HG03571 (cell line): ENCODE measurements at regions not wholly inside any gene's neighbourhood (a gene's known extent, or its start where the extent isn't known, plus 50 kb on each side); places are given as distances from the start of the nearest gene placed in this dataset.
"Not testable (repeated sequence)": the region's sequence is repeated elsewhere in the genome, so short reads cannot be mapped to it uniquely, and the experiment has no call there.

Experiments used
- ATAC-seq: cut with Tn5 transposase; IDR thresholded peaks from one replicate; pipeline ENCODE4 v1.9.1; 2021; ENCODE audit not compliant: unreplicated experiment

DNA sequence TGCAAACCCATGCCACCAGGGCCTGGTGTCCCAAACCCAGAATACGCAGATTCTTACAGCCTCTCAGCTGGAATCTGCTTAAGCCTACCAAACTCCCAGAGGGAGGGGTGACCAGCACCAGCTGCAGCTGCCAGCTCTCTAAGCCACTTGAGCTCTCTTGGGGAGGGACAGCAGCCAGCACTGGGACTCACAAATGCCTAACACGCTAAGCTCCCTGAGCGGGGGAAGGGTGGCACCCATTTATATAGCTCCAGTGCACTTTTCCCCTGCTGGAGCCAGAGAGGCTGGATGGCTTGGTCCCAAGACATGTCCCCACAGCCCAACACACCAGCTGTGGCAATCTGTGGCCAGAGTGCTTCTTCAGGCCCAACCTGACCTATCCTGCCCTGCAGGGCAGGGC lies 326.8 kb upstream of the NRG3 start:
- no peak for ATAC-seq

DNA sequence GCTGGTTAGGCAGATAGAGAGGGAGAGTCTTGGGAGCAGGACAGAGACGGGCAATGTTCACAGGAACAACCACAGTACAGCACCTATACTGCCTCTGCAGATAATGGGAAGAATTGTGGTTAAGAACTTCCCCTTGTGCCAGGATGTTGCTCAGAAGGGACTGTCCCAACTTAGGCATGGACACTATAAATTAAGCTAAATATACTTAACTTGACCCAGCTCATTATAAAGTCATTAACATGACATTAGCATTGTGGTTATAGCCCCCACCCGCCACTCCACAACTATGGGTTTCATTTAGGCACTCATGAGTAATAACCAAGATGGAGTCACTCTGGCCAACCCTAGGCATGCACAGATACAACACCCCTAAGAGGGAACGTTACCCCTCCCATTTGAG lies 310.9 kb upstream of the NRG3 start:
- ATAC-seq, result no peak

DNA sequence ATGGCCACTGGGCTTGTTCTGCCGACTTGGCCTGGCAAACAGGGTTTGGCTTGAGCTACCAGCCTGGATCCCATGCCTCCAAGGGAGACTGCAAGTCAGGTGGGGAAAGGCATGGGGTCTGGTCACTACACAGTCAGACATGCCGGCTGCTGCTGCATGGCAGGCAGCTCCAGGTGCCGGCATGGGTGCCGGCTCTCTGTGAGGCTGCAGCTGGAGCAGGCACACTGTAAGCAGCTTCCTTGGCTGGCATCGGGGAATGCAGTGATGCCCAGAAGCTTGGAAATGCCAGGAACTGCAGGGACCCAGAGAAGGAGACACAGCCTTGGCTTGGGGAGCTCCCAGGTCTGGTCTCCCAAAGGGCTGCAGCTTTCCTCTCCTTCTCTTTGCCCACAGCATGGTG lies 305.5 kb upstream of the NRG3 start:
- no peak for ATAC-seq

DNA sequence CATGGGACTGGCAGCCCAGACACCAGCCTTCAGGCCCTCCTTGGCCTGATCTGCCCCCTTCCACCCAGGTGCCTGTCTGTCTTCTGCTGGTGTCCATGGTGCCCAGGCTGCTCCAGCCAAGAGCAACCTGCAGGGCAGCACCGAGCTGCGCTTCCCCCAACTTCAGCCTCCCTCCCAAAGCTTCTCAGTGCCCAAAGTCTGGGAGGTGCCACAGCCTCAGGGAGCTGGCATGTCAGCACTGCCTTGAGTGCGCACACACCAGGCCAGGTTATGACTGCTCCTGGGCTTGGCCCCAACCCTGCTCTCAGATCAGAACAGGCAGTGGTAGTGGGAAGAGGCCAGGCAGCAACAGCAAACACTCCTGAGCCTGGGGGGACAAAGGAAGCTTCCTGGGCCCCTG lies 304.6 kb upstream of the NRG3 start:
- no peak for ATAC-seq

DNA sequence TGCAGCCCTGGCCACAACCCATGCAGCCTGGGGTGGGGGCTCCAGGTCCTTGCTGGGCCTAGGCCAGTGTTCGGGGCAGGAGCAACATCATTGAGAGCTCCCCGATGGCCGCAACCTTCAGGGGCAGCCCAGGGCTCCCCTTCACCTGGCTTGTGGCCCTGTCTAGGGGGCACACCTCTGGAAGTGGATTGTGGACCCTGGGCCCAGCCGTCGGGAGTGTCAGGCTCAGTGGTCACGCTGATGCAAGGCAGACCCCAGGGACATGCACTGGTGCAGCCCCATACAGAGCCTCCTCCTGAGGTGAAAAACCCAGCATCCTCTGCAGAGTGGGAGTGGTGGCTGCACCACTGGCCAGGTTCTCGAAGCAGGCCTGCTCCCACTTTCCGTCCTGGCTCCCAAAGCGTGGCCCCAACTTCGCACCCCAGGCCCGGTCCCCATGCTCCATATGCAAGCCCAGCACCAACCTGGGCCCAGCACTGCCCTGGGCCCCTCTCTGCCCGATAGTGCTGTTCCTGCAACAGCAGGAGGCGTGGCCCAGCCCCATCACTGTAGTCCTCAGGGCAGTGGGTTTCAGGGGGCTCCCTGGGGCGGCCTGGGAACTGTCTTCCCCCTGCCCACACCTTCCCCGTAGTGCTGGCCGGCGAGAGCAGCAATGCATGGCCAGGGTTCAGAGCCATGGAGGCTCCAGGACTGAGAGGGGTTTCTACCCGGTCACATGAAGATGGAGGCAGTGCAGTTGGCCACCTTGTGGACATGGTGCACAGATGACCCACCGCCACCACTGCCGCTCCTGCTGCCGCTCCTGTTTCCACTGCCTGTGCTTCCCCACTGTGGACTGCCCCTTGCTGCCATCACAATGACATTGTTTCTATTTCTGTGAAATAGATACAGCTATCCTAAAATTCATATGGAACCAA lies 303.9 kb upstream of the NRG3 start:
- no peak for ATAC-seq

DNA sequence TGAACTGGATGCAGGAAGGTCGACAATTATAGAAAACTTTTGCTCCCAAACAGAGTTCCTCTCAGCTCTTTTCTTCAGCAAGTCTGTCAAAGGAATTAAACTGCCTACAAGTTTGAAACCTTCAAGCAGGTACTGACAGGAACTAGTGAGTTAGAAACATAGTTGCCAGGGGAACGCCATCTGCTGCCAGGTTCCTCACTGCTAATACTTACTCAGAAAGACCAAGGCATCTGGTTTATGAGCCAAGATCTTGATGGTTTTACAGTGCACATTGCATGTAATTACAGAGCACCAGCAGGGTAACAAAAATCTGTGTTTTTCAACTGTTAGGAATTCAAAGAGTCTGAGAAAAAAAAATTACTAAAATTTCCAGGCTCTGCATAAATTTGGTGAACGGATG lies 300.0 kb upstream of the NRG3 start:
- no peak for ATAC-seq

DNA sequence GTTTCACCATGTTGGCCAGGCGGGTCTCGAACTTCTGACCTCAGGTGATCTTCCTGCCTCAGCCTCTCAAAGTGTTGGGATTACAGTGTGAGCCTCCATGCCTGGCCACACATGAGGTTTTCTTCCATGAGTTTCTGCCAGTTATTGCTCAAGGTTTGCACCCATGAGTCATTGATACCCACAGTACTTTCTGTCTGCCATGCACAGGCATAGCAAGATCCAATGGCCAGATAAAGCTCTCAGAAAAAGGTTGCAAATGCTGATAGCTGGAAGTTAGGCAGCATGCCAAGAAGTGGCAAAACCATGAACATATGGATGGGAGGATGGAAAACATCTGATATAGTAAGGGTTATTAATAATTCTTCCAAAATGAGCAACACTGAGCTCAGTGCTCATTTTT lies 298.7 kb upstream of the NRG3 start:
- no peak for ATAC-seq

DNA sequence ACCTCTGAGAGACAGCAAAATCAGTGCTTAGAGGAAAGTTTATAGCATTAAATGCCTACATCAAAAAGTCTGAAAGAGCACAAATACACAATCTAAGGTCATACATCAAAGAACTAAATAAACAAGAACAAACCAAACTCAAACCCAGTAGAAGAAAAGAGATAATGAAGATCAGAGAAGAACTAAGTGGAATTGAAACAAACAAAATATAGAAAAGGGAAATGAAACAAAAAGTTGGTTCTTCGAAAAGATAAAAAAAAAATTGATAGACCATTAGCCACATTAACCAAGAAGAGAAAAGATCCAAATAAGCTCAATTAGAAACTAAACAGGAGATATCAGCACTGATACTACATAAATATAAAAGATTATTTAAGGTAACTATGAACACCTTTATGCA lies 280.0 kb upstream of the NRG3 start:
- no peak for ATAC-seq

DNA sequence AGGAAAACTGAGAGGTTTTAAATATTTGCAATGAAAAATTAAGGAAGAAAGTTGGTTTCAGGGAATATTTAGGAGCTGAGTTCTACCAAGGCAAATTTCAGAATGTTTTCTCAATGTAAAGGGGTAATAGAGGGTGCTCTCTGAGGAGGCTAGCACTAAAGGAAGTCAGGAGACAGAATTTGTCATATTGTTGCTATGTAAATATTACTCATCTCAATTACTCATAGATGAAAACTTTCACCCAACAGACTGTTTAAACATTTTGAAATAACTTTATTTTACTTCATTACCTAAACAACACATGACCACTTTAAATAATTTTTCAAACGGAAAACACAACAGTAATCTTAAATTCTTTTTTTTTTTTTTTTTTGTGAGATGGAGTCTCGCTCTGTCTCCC lies 274.8 kb upstream of the NRG3 start:
- ATAC-seq, result no peak

DNA sequence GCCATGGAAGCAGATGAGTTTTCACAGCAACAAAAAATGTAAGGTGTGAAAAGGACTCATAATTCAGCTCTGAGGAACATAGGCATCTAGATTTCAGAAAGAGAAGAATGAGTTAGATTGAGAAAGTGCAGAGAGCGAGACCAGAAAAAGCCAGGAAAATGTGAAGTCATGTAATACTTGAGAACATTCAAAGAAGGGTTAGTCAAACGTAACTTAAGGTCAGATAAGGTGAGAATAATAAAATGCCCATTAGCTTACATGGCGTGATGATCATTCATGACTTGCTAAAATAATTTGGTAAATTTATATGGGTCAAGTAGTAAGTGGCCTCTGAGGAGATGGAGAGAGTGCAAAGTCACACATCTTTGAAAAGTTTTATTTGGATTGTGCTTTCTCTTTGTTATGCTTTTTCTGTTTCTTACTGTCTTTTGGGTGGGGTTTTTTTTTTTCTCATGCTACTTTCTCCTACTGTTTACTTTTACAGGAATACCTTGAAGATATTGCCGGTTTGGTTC lies 271.8 kb upstream of the NRG3 start:
- no peak for ATAC-seq

DNA sequence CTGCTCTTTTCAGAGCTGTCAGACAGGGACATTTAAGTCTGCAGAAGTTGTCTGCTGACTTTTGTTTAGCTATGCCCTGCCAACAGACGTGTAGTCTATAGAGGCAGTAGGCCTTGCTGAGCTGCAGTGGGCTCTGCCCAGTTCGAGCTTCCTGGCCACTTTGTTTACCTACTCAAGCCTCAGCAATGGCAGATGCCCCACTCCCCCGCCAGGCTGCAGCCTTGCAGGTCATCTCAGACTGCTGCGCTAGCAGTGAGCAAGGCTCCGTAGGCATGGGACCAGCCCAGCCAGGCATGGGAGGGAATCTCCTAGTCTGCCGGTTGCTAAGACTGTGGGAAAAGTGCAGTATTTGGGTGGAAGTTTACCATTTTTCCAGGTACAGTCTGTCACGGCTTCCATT lies 230.5 kb upstream of the NRG3 start:
- ATAC-seq, result not testable (repeated sequence)

DNA sequence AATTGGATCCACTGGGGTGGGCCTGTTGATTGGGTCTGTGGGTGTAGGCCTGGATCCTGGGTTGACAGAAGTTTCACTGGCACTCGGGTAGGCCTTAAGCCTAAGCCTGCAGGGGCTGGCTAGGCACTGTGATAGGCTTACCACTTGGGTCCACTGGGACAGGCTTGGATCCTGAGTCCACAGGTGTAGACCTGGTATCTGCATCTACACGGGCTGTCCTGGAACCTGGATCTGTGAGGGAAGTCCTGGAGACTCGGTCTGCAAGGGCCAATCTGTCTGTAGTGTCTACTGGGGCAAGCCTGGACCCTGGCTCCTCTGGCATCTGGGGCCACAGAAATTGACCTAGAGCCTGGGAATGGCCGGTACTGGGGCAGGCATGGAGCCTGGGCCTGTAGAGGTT lies 219.0 kb upstream of the NRG3 start:
- ATAC-seq, result no peak

DNA sequence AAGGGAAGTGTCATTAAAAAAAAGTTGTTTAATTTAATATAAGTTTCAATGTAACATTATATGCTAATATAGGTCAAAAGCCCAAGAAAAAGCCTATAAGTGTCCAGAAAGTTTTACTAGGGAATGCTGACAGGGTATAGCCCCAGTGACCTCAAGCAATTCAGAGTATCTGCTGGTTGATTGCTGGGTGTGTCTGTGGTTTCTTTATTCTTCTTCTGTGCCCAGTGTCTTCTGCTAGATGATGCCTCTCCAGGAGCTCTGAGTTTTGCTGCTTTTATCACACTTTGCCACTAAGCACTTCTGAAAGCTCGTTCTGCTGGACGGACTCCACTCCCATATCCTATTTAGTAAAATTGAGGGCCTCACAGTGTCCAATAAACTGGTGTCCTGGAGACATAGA lies 212.2 kb upstream of the NRG3 start:
- no peak for ATAC-seq

DNA sequence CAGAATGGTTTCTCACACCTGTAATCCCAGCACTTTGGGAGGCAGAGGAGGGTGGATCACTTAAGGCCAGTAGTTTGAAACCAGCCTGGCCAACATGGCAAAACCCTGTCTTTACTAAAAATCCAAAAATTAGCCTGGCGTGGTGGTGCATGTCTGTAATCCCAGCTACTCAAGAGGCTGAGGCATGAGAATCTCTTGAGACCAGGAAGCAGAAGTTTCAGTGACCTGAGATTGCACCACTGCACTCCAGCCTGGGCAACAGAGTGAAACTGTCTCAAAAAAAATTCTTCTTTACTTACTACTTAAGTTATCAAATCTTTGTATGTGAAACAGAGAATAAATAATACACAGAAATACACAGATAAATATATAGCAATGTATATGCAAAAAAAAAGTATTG lies 210.2 kb upstream of the NRG3 start:
- ATAC-seq, result not testable (repeated sequence)

DNA sequence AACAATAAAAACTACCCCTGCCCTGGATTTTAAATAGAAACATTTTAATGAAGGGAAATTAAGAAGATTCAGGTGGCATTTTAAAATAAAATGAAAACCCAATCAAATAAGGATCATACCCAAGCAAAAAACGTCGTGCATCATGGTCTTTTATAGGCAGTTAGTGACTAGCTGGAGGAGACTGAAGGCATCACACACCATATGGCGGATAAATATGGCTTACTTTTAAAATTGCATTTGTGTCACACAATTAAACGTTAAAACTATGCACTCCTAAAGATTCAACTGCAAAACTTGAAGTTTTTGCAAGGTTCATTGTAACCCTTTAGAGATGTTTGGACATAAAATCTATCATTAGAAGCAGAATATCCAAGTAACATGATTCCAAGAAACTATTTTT lies 200.1 kb upstream of the NRG3 start:
- no peak for ATAC-seq

DNA sequence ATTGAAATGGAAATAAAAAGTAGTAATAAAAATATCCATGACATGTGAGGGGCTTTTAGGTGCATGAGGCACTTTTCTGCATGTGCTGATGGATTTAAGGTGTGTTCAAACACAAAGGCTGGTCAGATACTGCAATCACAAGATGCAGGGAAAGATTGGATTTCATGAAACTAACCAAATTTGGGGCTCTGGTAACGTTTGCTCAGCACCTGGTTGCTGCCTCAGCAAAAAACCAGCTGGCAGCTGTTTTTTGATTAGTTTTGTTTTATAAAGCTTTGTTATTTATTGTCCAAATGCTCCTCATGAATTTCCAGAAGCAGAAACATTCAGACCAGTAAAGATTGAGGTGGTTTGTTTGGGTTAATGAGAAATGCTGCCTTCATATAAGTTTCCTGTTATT lies 195.7 kb upstream of the NRG3 start:
- ATAC-seq, result no peak

DNA sequence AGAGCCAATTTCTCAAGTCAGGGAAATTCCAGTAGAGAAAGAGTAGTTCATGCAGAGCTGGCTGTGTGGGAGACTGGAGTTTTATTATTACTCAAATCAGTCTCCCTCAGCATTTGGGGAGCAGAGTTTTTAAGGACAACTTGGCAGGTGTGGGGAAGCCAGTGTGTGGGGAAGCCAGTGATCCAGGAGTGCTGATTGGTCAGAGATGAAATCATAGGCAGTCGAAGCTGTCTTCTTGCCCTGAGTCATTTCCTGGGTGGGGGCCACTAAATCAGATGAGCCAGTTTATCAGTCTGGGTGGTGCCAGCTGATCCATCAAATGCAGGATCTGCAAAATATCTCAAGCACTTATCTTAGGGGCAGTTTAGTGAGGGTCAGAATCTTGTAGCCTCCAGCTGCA lies 194.6 kb upstream of the NRG3 start:
- no peak for ATAC-seq

DNA sequence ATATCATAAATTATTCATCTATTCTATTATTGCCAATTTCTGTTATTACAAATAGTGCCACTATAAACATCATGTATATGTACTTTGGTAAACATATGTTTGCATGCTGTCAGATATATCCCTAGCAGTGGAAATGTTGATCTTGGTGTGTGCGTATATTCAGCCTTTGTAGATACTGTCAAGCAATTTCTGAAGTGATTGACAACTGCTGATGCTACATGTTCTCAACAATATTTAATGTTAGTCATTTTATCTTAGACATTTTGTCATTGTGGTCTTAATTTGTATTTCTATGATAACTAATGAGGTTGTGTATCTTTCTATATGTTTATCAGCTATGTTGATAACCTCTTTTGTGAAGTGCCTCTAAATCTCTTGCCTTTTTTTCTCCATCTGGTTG lies 186.5 kb upstream of the NRG3 start:
- no peak for ATAC-seq

DNA sequence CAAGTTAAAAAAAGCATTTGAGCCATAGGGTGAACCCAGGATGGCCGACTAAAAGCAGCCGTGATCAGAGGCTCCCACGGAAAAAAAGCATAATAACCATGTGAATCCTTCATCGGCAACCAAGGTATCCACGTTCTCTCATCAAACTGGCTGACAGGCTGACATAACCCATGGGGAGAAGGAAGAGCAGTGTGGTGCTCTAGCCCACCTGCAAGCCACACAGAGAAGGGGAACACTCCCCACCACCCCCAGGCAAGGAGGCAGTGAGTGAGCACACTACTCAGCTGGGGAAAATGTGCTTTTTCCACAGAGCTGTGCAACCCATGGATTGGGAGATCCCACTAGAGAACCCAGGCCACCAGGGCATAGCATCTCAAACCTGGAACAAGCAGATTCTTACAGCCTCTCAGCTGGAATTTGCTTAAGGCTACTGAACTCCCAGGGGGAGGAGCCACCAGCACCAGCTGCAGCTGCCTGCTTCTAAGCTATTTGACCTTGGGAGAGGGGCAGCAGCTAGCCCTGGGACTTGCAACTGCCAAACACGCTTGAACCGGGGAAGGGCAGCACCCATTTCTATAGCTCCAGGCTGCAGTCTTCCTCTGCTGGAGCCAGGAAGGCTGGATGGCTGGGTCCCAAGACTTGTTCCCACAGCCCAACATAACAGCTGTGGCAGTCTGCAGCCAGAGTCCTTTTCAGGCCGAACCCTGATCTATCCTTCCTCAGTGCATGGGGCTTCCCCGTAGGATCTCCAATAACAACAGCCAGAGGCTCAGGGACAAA lies 178.2 kb upstream of the NRG3 start:
- ATAC-seq, result no peak

DNA sequence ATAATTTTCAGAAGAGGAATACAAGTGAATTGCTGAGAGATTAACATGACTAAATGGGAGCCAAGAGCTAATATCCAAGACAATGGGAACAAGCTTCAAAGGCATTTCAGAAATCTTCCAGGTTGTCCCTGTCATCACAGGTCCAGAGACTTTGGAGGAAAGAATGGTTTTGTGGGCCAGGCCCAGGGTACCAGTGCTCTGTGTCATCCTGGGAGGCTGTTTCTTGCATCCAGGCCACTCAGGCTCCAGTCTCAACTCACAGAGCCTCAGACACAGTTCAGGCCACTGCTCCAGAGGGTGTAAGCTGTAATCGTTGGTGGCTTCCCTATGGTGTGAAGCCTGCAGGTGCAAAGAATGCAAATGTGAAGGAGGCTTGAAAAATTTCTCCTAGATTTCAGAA lies 170.4 kb upstream of the NRG3 start:
- no peak for ATAC-seq

DNA sequence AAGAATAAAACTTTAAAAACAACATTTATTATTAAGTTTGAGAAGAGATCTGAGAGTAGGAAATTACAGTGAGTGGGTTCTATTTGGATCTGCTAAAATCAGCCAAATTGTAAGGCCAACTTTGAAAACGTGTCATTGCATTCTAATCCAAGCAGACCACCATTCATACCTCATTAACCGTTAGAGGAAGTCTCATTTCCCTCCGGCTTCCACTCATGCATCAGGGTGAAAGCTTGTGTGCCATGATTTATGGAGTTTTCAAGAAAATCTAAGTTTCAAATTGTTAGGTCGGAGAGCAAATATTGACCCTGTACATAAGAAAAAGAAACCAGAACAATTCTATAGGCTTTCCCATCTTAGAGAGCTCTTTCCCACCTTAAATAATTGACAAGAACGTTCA lies 166.6 kb upstream of the NRG3 start:
- no peak for ATAC-seq

DNA sequence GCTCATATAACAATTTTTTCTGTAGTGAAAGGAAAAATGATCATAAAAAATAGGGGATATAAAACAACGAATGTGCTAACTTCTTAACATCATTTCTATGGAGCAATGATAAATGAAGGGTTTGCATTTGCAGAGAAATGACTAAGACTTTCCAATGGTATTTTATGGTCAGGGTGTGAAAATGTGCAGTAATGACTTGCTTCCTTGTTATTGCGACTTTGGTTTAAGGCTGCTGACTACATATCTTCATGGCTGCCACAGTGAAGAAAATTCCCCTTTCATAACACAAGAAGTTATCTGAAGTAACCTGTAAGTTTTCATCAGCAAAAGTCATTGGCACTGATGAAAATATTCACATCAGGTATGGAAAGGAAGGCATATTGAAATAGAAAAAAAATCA lies 166.1 kb upstream of the NRG3 start:
- ATAC-seq, result no peak
